Stimulated activated CD4-positive, alpha-beta T cell treated with anti-CD3 and anti-CD28 coated beads, TNF-alpha, amount 100 ng/mL, for 48 hours (primary cell): ENCODE measurements at regions not wholly inside any gene's neighbourhood (a gene's known extent, or its start where the extent isn't known, plus 50 kb on each side); places are given as distances from the start of the nearest gene placed in this dataset.
"Not testable (repeated sequence)": the region's sequence is repeated elsewhere in the genome, so short reads cannot be mapped to it uniquely, and the experiment has no call there.

Experiments
- DNase-seq, 3 donors: peaks; one replicate each; pipeline ENCODE4 v3.0.0-alpha.2; 2020; ENCODE audit warnings: low read depth in 3 of 3

- DNase-seq = no peak
Observed at GRCh38 chr5:27845248-27845647, 806.9 kb upstream of the CDH9 start.

DNA sequence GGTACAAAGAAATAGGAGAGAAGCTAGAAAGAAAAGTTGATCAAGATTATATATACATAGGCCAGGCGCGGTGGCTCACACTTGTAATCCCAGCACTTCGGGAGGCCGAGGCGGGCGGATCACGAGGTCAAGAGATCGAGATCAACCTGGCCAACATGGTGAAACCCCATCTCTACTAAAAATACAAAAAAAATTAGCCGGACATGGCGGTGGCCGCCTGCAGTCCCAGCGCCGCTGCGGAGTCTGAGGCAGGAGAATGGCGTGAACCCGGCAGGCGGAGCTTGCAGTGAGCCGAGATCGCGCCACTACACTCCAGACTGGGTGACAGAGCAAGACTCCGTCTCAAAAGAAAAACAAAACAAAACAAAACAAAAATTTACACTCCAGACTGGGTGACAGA lies 798.3 kb upstream of the CDH9 start:
- DNase-seq = not testable (repeated sequence)

DNA sequence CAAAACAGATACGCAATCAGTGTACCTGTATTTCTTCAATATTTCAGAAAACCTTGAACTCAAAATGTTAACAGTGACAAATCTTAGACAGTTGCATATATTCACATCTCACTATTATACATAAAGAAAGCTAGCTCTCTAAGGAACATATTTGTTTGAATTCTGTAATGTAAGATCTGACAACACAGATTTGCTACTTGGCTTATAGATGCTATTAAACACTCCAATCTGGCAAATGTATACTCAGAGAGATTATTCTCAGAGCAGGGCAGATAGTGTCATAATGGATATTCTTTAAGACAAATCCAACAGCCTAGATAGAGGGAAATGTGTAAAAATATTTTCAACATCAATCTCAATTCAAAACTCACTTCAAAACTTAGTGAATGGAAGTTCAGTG lies 794.5 kb upstream of the CDH9 start:
- DNase-seq = no peak

GRCh38 chr5:27830546-27830945 lies 792.2 kb upstream of the CDH9 start:
- DNase-seq = no peak

- DNase-seq = no peak
Observed at GRCh38 chr5:27821681-27822080, 783.3 kb upstream of the CDH9 start.

DNA sequence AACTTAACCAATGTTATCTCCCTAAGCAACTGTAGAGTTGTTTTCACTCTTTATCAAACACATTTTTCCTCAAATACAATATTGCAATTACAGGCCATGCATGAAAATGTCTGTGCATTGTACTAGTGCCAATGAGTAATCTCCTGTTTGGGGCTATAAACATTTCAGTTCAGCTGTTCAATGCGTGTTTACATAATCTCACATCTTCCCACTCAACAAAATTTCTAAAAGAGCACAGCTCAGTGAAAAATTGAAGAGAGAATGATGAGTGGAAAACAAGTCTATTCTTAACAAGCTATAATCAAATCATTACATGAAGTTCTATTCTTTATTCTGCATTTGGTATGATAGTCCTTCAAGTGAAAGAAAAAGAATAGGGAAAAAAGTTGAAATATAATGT lies 780.5 kb upstream of the CDH9 start:
- DNase-seq = no peak

GRCh38 chr5:27814983-27815382 lies 776.6 kb upstream of the CDH9 start:
- DNase-seq = no peak

- no peak for DNase-seq
Observed at GRCh38 chr5:27814286-27814685, 775.9 kb upstream of the CDH9 start.

DNA sequence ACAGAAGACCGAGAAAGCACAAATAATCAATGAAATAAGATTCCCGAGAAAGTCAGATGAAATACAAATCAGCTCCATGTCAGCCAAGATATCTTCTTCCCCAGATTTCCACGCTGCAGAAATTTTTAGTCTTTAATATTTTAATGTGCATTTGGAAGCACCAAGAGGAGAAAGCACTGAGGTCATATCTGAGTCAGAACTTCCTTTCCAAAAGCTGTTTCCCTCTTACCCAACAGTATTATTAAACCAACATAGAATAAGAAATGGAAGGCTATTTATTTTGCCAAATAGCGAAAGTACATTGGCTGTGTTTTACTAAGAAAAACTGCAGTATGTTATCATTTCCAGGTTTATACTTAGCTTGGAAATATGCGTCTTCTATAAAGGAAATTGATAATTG lies 772.1 kb upstream of the CDH9 start:
- DNase-seq = no peak

DNA sequence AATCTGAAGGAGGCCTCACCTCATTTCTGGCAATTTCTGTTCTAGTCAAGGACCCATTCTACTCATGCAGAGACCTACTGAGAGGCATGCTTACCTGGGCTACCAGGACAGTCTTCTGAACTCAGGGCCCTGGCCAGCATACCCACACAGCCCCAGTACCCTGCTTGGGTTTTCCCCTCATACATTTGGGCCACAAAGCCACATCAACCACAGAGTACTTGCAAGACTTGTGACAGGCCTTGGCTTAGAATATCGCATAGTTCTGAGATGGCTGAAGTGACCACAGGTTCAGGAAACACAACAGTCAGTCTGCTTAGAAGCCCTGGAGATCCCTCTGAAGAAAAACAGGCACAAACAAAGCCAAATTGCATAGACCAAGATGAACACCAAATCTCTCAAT lies 758.8 kb upstream of the CDH9 start:
- no peak for DNase-seq

- no peak for DNase-seq
Observed at GRCh38 chr5:27788184-27788583, 749.8 kb upstream of the CDH9 start.

- no peak for DNase-seq
Observed at GRCh38 chr5:27784317-27784716, 745.9 kb upstream of the CDH9 start.

DNA sequence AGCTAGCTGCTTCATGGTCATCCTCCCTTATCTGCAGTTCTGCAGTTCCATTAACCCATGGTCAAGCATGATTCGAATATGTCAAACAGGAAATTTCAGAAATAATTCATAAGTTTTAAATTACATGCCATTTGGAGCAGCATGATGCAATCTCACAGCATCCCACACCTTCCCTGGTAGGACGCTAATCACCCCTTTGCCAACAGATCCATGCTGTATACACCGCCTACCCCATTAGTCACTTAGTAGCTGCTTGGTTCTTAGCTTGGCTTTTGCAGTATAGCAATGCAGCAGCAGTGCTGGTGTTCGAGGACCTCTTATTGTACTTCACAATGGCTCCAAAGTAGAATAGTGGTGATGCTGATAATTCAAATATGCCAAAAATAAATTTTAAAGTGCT lies 739.7 kb upstream of the CDH9 start:
- DNase-seq = no peak

GRCh38 chr5:27773636-27774035 lies 735.2 kb upstream of the CDH9 start:
- no peak for DNase-seq

GRCh38 chr5:27773166-27773565 lies 734.8 kb upstream of the CDH9 start:
- no peak for DNase-seq

DNA sequence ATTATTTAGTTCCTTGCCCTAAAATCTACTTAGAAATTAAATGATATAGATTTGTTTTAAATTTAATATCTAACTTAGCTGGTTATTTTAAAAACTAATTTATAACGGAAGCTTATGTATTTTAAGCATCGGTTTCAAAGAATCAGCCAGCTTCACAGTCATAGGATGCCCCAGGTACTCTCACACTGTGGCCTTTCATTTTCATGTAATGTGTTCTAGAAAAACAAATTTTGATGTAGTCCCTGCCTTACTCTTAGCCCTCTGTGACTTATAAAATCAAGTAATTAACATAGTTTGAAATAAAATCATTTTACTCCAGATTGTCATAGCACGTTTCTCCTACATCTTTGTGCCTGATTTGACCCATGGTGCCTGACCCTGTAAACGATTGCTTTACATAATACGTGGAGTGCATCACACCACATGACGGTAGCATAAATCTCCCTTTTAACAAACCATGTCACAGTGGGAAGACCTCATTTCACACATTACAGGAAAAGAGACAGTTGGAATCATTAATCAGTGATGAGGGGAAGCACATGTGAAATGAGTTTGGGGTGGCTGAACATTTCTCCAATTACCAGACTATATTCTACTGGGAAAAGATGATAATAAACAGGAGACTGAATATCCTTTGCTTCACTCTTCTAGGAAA lies 731.5 kb upstream of the CDH9 start:
- DNase-seq = no peak

DNA sequence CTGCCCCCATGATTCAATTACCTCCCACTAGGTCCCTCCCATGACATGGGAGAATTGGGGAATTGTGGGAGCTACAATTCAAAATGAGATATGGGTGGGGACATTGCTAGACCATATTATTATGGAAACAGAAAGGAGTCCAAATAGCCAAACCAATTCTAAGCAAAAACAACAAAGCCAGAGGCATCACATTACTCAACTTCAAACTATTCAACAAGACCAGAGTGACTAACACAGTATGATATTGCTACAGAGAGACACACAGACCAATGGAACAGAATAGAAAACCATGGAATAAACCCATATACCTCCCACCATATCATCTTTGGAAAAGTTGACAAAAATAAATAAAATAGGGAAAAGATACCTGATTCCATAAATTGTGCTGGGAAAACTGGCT lies 710.5 kb upstream of the CDH9 start:
- DNase-seq = no peak

DNA sequence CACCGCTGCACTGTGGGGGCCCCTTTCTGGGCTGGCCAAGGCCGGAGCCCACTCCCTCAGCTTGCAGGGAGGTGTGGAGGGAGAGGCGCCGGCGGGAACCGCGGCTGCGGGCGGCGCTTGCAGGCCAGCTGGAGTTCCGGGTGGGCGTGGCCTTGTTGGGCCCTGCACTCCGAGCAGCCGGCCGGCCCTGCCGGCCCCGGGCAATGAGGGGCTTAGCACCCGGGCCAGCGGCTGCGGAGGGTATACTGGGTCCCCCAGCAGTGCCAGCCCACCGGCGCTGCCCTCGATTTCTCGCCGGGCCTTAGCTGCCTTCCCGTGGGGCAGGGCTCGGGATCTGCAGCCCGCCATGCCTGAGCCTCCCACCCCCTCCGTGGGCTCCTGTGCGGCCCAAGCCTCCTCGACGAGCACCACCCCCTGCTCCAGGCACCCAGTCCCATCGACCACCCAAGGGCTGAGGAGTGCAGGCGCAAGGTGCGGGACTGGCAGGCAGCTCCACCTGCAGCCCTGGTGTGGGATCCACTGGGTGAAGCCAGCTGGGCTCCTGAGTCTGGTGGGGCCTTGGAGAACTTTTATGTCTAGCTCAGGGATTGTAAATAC lies 705.1 kb upstream of the CDH9 start:
- DNase-seq = not testable (repeated sequence)

DNA sequence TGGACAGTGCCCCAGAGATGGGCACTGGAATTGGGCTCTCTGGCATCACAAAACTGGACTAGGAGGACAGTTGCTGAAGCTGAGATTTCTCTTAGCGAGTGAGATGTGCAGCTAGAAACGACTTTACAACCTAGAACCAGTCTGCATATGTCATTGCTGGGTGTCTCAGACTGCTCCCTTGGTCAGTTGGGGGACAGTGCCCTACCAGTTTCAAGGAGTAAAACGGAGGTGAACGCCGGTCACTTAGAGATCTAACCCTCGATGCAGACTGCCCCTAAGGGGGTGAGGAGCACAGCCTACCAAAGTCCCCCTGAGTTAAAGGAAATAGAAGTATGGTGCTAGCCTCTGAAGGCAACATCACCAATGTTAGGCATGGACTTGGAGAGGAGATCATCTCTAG lies 704.4 kb upstream of the CDH9 start:
- no peak for DNase-seq

- DNase-seq = no peak
Observed at GRCh38 chr5:27734838-27735237, 696.5 kb upstream of the CDH9 start.

DNA sequence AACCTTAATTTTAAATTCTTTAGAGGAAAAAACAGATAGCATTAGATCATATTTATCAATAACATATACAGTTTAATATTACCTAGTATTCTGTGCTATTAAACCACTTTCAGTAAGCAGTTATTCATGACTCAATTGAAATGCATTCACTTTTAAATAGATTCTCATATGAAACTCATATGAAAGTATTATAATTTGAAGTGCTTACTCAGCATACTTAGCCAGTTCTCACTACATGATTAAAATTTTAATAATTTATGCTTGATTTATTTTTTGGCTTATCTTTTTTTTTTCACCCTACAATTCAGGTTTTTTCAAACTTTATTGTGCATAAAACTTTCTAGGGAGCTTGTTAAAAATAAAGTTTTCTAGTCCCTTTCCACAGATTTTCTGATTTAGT lies 694.9 kb upstream of the CDH9 start:
- no peak for DNase-seq

GRCh38 chr5:27727254-27727653 lies 688.9 kb upstream of the CDH9 start:
- no peak for DNase-seq

DNA sequence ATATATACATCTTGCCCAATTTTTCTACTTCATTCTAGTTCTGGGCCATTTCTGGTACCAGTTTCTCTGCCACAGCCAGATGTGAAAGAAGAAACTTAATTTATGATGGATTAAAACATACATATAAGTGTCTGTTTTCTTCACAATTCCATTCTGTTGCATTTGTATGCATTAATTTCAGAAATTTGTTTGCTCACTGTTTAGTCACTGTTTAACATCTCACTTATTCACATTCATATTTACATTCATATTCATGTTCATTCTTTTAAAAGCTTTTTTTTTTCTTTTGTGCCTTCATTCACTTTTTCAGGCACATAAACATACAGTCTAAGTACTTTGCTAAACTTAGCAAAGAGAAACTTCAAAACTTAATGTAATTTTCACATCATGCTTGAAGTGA lies 684.0 kb upstream of the CDH9 start:
- DNase-seq = no peak

- DNase-seq = no peak
Observed at GRCh38 chr5:27708534-27708933, 670.1 kb upstream of the CDH9 start.
